ENCODE measurements at regions not wholly inside any gene's neighbourhood (a gene's known extent, or its start where the extent isn't known, plus 50 kb on each side); places are given as distances from the start of the nearest gene placed in this dataset.

GRCh38 chr20:4603724-4604123 lies 82.5 kb upstream of the PRNP start (continued):
- TF ChIP-seq YY1 (IDR thresholded peaks at IDR 0.05; ENCODE audit: low read depth, low read length) (no peak), RAD21 (IDR thresholded peaks at IDR 0.05 in 1 of 2, conservative IDR thresholded peaks at IDR 0.05 in 1 of 2; ENCODE audit: low read depth in 2 of 2, low read length in 2 of 2) (no peak), SP4 (IDR thresholded peaks at IDR 0.05; ENCODE audit: low read length) (no peak), TAF7 (optimal IDR thresholded peaks at IDR 0.05; ENCODE audit: borderline replicate concordance, low read depth, low read length) (no peak), TAF1 (IDR thresholded peaks at IDR 0.05; ENCODE audit: low read depth, low read length) (no peak), POLR2AphosphoS5 (IDR thresholded peaks at IDR 0.05; ENCODE audit: low read depth, low read length) (no peak), SIN3A (conservative IDR thresholded peaks at IDR 0.05 in 1 of 2, IDR thresholded peaks at IDR 0.05 in 1 of 2; ENCODE audit: low read depth in 1 of 2, low read length in 2 of 2) (no peak), POLR2A (IDR thresholded peaks at IDR 0.05; ENCODE audit: control extremely low read depth in 1 of 2, low read depth in 2 of 2, low read length in 2 of 2) (no peak), CTBP2 (IDR thresholded peaks at IDR 0.05; ENCODE audit: borderline replicate concordance, insufficient read depth, insufficient read length, low read length) (no peak), CHD2 (IDR thresholded peaks at IDR 0.05; ENCODE audit: low read length) (no peak), TBP (IDR thresholded peaks at IDR 0.05; ENCODE audit: low read depth, low read length) (no peak), GABPA (IDR thresholded peaks at IDR 0.05; ENCODE audit: borderline replicate concordance, insufficient read depth, low read length) (no peak), CBX5 (IDR thresholded peaks at IDR 0.05; ENCODE audit: low read depth, low read length) (no peak), SUZ12 (IDR thresholded peaks at IDR 0.05; ENCODE audit: low read length) (no peak), RBBP5 (IDR thresholded peaks at IDR 0.05; ENCODE audit: borderline replicate concordance, low read depth, low read length) (no peak), TEAD4 (IDR thresholded peaks at IDR 0.05; ENCODE audit: low read depth, low read length) (no peak)
- TF ChIP-seq, protein P1, sequence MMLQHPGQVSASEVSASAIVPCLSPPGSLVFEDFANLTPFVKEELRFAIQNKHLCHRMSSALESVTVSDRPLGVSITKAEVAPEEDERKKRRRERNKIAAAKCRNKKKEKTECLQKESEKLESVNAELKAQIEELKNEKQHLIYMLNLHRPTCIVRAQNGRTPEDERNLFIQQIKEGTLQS (IDR thresholded peaks at IDR 0.05; ENCODE audit: insufficient read depth, low read depth, low read length) = no peak
- TF ChIP-seq, protein P2, sequence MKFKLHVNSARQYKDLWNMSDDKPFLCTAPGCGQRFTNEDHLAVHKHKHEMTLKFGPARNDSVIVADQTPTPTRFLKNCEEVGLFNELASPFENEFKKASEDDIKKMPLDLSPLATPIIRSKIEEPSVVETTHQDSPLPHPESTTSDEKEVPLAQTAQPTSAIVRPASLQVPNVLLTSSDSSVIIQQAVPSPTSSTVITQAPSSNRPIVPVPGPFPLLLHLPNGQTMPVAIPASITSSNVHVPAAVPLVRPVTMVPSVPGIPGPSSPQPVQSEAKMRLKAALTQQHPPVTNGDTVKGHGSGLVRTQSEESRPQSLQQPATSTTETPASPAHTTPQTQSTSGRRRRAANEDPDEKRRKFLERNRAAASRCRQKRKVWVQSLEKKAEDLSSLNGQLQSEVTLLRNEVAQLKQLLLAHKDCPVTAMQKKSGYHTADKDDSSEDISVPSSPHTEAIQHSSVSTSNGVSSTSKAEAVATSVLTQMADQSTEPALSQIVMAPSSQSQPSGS (IDR thresholded peaks at IDR 0.05; ENCODE audit: low read length) = no peak
- TF ChIP-seq, protein P3, sequence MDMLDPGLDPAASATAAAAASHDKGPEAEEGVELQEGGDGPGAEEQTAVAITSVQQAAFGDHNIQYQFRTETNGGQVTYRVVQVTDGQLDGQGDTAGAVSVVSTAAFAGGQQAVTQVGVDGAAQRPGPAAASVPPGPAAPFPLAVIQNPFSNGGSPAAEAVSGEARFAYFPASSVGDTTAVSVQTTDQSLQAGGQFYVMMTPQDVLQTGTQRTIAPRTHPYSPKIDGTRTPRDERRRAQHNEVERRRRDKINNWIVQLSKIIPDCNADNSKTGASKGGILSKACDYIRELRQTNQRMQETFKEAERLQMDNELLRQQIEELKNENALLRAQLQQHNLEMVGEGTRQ (IDR thresholded peaks at IDR 0.05; ENCODE audit: low read length) = no peak

Data from H1 (cell line).